Vagina (tissue), 2 donors: ENCODE measurements at regions not wholly inside any gene's neighbourhood (a gene's known extent, or its start where the extent isn't known, plus 50 kb on each side); places are given as distances from the start of the nearest gene placed in this dataset.

Source experiments
- DNase-seq, 2 donors: peaks; one replicate each; pipeline ENCODE4 v3.0.0-alpha.2; 2017; ENCODE audit errors: extremely low spot score in 2 of 2
- H3K27ac ChIP-seq: fragments of 200-600 bp; sonication (generic); one replicate; pipeline ENCODE4 v1.5.1; 2019
- H3K27me3 ChIP-seq: fragments of 200-600 bp; sonication (generic); one replicate; pipeline ENCODE4 v1.5.1; 2019
- H3K36me3 ChIP-seq, 2 donors: fragments of 200-600 bp; sonication (generic); one replicate each; pipeline ENCODE4 v1.5.1; 2017 to 2019
- H3K4me1 ChIP-seq: fragments of 200-600 bp; sonication (generic); one replicate; pipeline ENCODE4 v1.5.1; 2019
- H3K4me3 ChIP-seq, 2 donors: fragments of 200-600 bp; sonication (generic); 1 replicate in 1 of 2; 2 replicates in 1 of 2; pipeline ENCODE4 v1.5.1; 2016 to 2019
- H3K9me3 ChIP-seq: fragments of 200-600 bp; sonication (generic); one replicate; pipeline ENCODE4 v1.5.1; 2019
- CTCF ChIP-seq, 3 experiments: fragments of 450-650 bp in 2 of 3; fragments of 200-600 bp in 1 of 3; sonication (generic) in 1 of 3; IDR thresholded peaks; one replicate each; pipeline ENCODE4 v1.5.1; 2017 to 2019; ENCODE audit warnings: antibody characterized with exemption in 3 of 3, mild to moderate bottlenecking in 2 of 3, moderate library complexity in 2 of 3
- POLR2A ChIP-seq, 2 donors: fragments of 450-650 bp; IDR thresholded peaks; one replicate each; pipeline ENCODE4 v1.6.1; 2017; ENCODE audit warnings: antibody characterized with exemption in 2 of 2, mild to moderate bottlenecking in 2 of 2, moderate library complexity in 2 of 2
- POLR2AphosphoS5 ChIP-seq, 2 donors: sonication (generic); formaldehyde crosslinking; IDR thresholded peaks; one replicate each; pipeline ENCODE4 v1.9.0; 2017; ENCODE audit warnings: antibody characterized with exemption in 2 of 2, mild to moderate bottlenecking in 2 of 2, low read depth in 1 of 2; ENCODE audit not compliant: insufficient read depth in 1 of 2
- intact Hi-C: fragments of 100-400 bp; cut with DNase I; formaldehyde crosslinking; loops from one replicate; pipeline ENCODE4 v1.15.1; 2023

- TF ChIP-seq POLR2A (IDR thresholded peaks at IDR 0.05) (no peak), CTCF (IDR thresholded peaks at IDR 0.05) (no peak), POLR2AphosphoS5 (IDR thresholded peaks at IDR 0.05; ENCODE audit: insufficient read depth in 1 of 2, low read depth in 1 of 2) (no peak)
- Histone ChIP-seq H3K27me3 (no peaks in the 10 kb centered on the region), H3K27ac (no peak overlapping the region), H3K36me3 (no peaks in the 10 kb centered on the region), H3K4me1 (no peaks in the 10 kb centered on the region), H3K4me3 (no peak overlapping the region), H3K9me3 (no peaks in the 10 kb centered on the region)
- DNase-seq, result no peak
- intact Hi-C loops, result no loop called here
Observed at GRCh38 chr16:79404571-79404970, 196.0 kb downstream of the MAF start.

GRCh38 chr16:79403534-79403933 is 197.0 kb downstream of the MAF start:
- Histone ChIP-seq H3K4me3 (no peak overlapping the region), H3K4me1 (no peaks in the 10 kb centered on the region), H3K36me3 (no peaks in the 10 kb centered on the region), H3K27ac (no peak overlapping the region), H3K27me3 (no peaks in the 10 kb centered on the region), H3K9me3 (no peaks in the 10 kb centered on the region)
- no peak for TF ChIP-seq CTCF (IDR thresholded peaks at IDR 0.05)
- no peak for TF ChIP-seq POLR2A (IDR thresholded peaks at IDR 0.05)
- TF ChIP-seq POLR2AphosphoS5 (IDR thresholded peaks at IDR 0.05; ENCODE audit: insufficient read depth in 1 of 2, low read depth in 1 of 2), result no peak
- intact Hi-C loops, result no loop called here
- DNase-seq, result no peak

GRCh38 chr16:79402920-79403319 is 197.6 kb downstream of the MAF start:
- TF ChIP-seq POLR2A (IDR thresholded peaks at IDR 0.05) (no peak), POLR2AphosphoS5 (IDR thresholded peaks at IDR 0.05; ENCODE audit: insufficient read depth in 1 of 2, low read depth in 1 of 2) (no peak), CTCF (IDR thresholded peaks at IDR 0.05) (no peak)
- no peaks in the 10 kb centered on the region for H3K36me3 ChIP-seq

GRCh38 chr16:79402356-79402755 is 198.2 kb downstream of the MAF start:
- DNase-seq, result no peak
- intact Hi-C loops, result no loop called here
- no peak for TF ChIP-seq POLR2A (IDR thresholded peaks at IDR 0.05)
- TF ChIP-seq CTCF (IDR thresholded peaks at IDR 0.05), result no peak
- no peak for TF ChIP-seq POLR2AphosphoS5 (IDR thresholded peaks at IDR 0.05; ENCODE audit: insufficient read depth in 1 of 2, low read depth in 1 of 2)
- H3K27ac ChIP-seq, result no peak overlapping the region
- H3K36me3 ChIP-seq, result no peaks in the 10 kb centered on the region
- H3K4me1 ChIP-seq, result no peaks in the 10 kb centered on the region
- no peaks in the 10 kb centered on the region for H3K9me3 ChIP-seq
- no peak overlapping the region for H3K4me3 ChIP-seq
- H3K27me3 ChIP-seq, result no peaks in the 10 kb centered on the region

More at GRCh38 chr16:79402920-79403319, 197.6 kb downstream of the MAF start:
- intact Hi-C loops, result no loop called here
- H3K4me3 ChIP-seq, result no peak overlapping the region
- H3K27ac ChIP-seq, result no peak overlapping the region
- no peaks in the 10 kb centered on the region for H3K4me1 ChIP-seq
- no peaks in the 10 kb centered on the region for H3K27me3 ChIP-seq
- DNase-seq, result no peak
- H3K9me3 ChIP-seq, result no peaks in the 10 kb centered on the region

- no peak overlapping the region for H3K27ac ChIP-seq
- H3K4me1 ChIP-seq, result no peaks in the 10 kb centered on the region
- TF ChIP-seq CTCF (IDR thresholded peaks at IDR 0.05) (no peak), POLR2A (IDR thresholded peaks at IDR 0.05) (no peak), POLR2AphosphoS5 (IDR thresholded peaks at IDR 0.05; ENCODE audit: insufficient read depth in 1 of 2, low read depth in 1 of 2) (no peak)
- no peak overlapping the region for H3K4me3 ChIP-seq
- intact Hi-C loops, result no loop called here
- no peaks in the 10 kb centered on the region for H3K9me3 ChIP-seq
- no peak for DNase-seq
- no peaks in the 10 kb centered on the region for H3K27me3 ChIP-seq
- no peaks in the 10 kb centered on the region for H3K36me3 ChIP-seq
Observed at GRCh38 chr16:79401782-79402181, 198.8 kb downstream of the MAF start.
